ENCODE measurements at regions not wholly inside any gene's neighbourhood (a gene's known extent, or its start where the extent isn't known, plus 50 kb on each side); places are given as distances from the start of the nearest gene placed in this dataset.
"Not testable (repeated sequence)": the region's sequence is repeated elsewhere in the genome, so short reads cannot be mapped to it uniquely, and the experiment has no call there.

DNA sequence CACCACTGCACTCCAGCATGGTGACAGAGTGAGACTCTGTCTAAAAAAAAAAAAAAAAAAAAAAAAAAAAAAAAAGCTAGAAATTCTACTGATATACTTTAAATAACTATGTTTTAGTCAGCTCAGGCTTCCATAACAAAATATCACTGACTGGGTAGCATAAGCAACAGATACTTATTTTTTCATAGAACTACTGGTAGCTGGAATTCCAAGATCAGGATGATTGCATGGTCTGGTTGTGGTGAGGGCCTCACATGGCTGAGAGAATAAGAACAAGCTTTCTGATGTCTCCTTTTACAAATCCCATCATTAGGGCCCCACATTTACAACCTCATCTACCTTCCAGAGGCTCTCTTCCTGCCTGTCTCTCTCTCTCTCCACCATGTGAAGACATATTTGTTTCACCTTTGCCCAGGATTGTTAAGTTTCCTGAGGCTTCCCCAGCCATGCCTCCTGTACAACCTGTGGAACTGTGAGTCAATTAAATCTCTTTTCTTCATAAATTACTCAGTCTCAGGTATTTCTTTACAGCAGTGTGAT, 126.7 kb upstream of the SEMA3C start:
- Mint-ChIP-seq H3K4me3 (ENCODE audit: low read depth, unreplicated experiment) (no peak overlapping the region), H3K27ac (ENCODE audit: unreplicated experiment) (no peak overlapping the region), H3K9me3 (ENCODE audit: low read depth, unreplicated experiment) (peaks cover 7% of the 10 kb centered on the region), H3K4me1 (ENCODE audit: low read depth, unreplicated experiment) (no peaks in the 10 kb centered on the region), H3K36me3 (ENCODE audit: insufficient read depth, unreplicated experiment) (no peaks in the 10 kb centered on the region), H3K27me3 (ENCODE audit: unreplicated experiment) (no peaks in the 10 kb centered on the region)
- no TSS peak for BruUV-seq (replicated peaks)
- no peak for DNase-seq
- intact Hi-C loops (cut with micrococcal nuclease; ENCODE audit: unreplicated experiment), result no loop called here
- TF ChIP-seq CTCF (IDR thresholded peaks at IDR 0.05; ENCODE audit: unreplicated experiment), result no peak
- CTCF ChIA-PET, result no interaction called here

DNA sequence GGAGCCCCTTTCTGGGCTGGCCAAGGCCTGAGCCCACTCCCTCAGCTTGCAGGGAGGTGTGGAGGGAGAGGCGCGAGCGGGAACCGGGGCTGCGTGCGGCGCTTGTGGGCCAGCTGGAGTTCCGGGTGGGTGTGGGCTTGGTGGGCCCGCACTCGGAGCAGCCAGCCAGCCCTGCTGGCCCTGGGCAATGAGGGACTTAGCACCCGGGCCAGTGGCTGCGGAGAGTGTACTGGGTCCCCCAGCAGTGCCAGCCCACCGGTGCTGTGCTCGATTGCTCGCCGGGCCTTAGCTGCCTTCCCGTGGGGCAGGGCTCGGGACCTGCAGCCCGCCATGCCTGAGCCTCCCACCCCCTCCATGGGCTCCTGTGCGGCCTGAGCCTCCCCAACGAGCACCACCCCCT, 123.8 kb upstream of the SEMA3C start:
- H3K27ac Mint-ChIP-seq (ENCODE audit: unreplicated experiment); H3K27me3 Mint-ChIP-seq (ENCODE audit: unreplicated experiment); H3K36me3 Mint-ChIP-seq (ENCODE audit: insufficient read depth, unreplicated experiment); CTCF ChIA-PET; DNase-seq; BruUV-seq (replicated peaks); H3K9me3 Mint-ChIP-seq (ENCODE audit: low read depth, unreplicated experiment); intact Hi-C loops (cut with micrococcal nuclease; ENCODE audit: unreplicated experiment); H3K4me1 Mint-ChIP-seq (ENCODE audit: low read depth, unreplicated experiment); H3K4me3 Mint-ChIP-seq (ENCODE audit: low read depth, unreplicated experiment): not testable (repeated sequence)

DNA sequence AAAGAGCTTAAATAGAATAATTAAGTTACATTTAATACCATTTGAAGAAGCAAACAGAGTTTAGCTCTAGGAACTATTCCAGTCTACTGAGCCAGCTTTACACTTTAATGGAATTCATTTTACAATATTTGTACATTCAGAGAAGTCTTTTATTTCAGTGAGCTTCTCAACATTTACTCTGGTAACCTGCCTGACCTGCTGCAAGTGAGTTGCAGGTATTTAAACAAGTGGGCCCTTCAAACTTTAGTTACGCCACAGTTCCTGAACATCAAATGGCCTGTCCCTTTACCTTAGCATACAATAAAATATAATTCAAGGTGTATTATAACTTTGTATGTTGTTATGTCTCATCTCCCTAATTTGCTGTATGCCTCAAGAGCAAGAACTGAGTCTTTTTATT, 121.6 kb upstream of the SEMA3C start:
- DNase-seq, result no peak
- H3K27ac Mint-ChIP-seq (ENCODE audit: unreplicated experiment), result no peak overlapping the region
- peaks cover 2% of the 10 kb centered on the region for H3K9me3 Mint-ChIP-seq (ENCODE audit: low read depth, unreplicated experiment)
- TF ChIP-seq CTCF (IDR thresholded peaks at IDR 0.05; ENCODE audit: unreplicated experiment), result no peak
- intact Hi-C loops (cut with micrococcal nuclease; ENCODE audit: unreplicated experiment), result no loop called here
- no TSS peak for BruUV-seq (replicated peaks)
- no peaks in the 10 kb centered on the region for H3K27me3 Mint-ChIP-seq (ENCODE audit: unreplicated experiment)
- CTCF ChIA-PET, result no interaction called here
- no peaks in the 10 kb centered on the region for H3K36me3 Mint-ChIP-seq (ENCODE audit: insufficient read depth, unreplicated experiment)
- H3K4me3 Mint-ChIP-seq (ENCODE audit: low read depth, unreplicated experiment), result no peak overlapping the region
- no peaks in the 10 kb centered on the region for H3K4me1 Mint-ChIP-seq (ENCODE audit: low read depth, unreplicated experiment)

DNA sequence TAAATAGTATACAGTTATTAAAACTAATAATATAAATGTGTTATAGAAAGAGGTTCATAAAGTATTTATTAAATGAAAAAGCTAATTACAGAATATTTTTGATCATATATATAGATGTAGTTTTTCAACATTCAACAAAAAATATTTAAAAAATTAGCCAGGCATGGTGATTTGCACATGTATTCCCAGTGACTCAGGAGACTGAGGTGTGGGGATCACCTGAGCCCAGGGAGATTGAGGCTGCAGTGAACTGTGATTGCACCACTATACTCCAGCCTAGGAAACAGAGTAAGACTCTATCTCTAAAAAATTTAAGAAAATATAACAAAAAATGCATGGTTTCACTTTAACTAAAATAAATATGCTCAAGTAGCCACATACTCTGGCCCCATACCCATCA, 118.0 kb upstream of the SEMA3C start:
- Mint-ChIP-seq H3K27ac (ENCODE audit: unreplicated experiment) (no peak overlapping the region), H3K36me3 (ENCODE audit: insufficient read depth, unreplicated experiment) (no peaks in the 10 kb centered on the region), H3K9me3 (ENCODE audit: low read depth, unreplicated experiment) (peaks cover 2% of the 10 kb centered on the region), H3K4me3 (ENCODE audit: low read depth, unreplicated experiment) (no peak overlapping the region), H3K27me3 (ENCODE audit: unreplicated experiment) (no peaks in the 10 kb centered on the region), H3K4me1 (ENCODE audit: low read depth, unreplicated experiment) (no peaks in the 10 kb centered on the region)
- intact Hi-C loops (cut with micrococcal nuclease; ENCODE audit: unreplicated experiment), result no loop called here
- no TSS peak for BruUV-seq (replicated peaks)
- TF ChIP-seq CTCF (IDR thresholded peaks at IDR 0.05; ENCODE audit: unreplicated experiment), result no peak
- CTCF ChIA-PET, result interaction anchor here (0.6 kb wide), 1 partner anchor 60 kb away, joined by 6 read pairs; no protein-coding TSS in a partner anchor
- no peak for DNase-seq

GRCh38 chr7:81036057-81036456, 117.2 kb upstream of the SEMA3C start:
- DNase-seq, result no peak
- CTCF ChIA-PET, result no interaction called here
- no peak overlapping the region for H3K27ac Mint-ChIP-seq (ENCODE audit: unreplicated experiment)
- intact Hi-C loops (cut with micrococcal nuclease; ENCODE audit: unreplicated experiment), result no loop called here
- H3K4me3 Mint-ChIP-seq (ENCODE audit: low read depth, unreplicated experiment), result no peak overlapping the region
- no peaks in the 10 kb centered on the region for H3K36me3 Mint-ChIP-seq (ENCODE audit: insufficient read depth, unreplicated experiment)
- no TSS peak for BruUV-seq (replicated peaks)
- no peaks in the 10 kb centered on the region for H3K27me3 Mint-ChIP-seq (ENCODE audit: unreplicated experiment)
- no peaks in the 10 kb centered on the region for H3K4me1 Mint-ChIP-seq (ENCODE audit: low read depth, unreplicated experiment)
- TF ChIP-seq CTCF (IDR thresholded peaks at IDR 0.05; ENCODE audit: unreplicated experiment), result no peak
- H3K9me3 Mint-ChIP-seq (ENCODE audit: low read depth, unreplicated experiment), result peaks cover 2% of the 10 kb centered on the region

All from Calu3 (cell line).